GM12865 (cell line): ENCODE measurements at regions not wholly inside any gene's neighbourhood (a gene's known extent, or its start where the extent isn't known, plus 50 kb on each side); places are given as distances from the start of the nearest gene placed in this dataset.

Experiments used
- DNase-seq: peaks from one replicate; pipeline ENCODE4 v3.0.0; 2010; ENCODE audit warnings: low read depth
- H3K4me3 ChIP-seq: 2 replicates; pipeline ENCODE4 v1.5.1; 2011; ENCODE audit warnings: mild to moderate bottlenecking, low read depth, low read length, control low read depth
- TF ChIP-seq, protein P1 (sequence below): IDR thresholded peaks from 2 replicates; pipeline ENCODE4 v1.5.1; 2011; ENCODE audit warnings: low read length, control low read depth, low read depth, inconsistent platforms; ENCODE audit not compliant: insufficient read depth; ENCODE audit errors: missing control alignments

DNA sequence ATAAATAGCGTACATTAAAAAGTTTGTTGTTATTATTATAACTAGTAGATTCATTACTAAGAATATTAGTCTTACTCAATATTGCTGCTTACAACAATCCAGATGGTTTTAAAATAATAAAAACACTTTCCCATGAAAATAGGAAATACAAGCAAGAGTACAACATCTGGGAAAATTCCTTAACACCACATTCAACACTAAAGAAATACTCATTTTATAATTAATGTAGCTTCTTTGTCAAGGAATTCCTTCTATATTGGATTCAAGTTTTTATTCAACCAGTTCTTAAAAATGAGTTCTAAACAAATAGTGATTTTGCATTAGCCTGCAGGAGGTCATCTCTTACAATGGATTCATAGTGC, 650.3 kb upstream of the SLC35B3 start:
- TF ChIP-seq, protein P1, sequence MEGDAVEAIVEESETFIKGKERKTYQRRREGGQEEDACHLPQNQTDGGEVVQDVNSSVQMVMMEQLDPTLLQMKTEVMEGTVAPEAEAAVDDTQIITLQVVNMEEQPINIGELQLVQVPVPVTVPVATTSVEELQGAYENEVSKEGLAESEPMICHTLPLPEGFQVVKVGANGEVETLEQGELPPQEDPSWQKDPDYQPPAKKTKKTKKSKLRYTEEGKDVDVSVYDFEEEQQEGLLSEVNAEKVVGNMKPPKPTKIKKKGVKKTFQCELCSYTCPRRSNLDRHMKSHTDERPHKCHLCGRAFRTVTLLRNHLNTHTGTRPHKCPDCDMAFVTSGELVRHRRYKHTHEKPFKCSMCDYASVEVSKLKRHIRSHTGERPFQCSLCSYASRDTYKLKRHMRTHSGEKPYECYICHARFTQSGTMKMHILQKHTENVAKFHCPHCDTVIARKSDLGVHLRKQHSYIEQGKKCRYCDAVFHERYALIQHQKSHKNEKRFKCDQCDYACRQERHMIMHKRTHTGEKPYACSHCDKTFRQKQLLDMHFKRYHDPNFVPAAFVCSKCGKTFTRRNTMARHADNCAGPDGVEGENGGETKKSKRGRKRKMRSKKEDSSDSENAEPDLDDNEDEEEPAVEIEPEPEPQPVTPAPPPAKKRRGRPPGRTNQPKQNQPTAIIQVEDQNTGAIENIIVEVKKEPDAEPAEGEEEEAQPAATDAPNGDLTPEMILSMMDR = no peak
- no peak for DNase-seq
- H3K4me3 ChIP-seq = no peak overlapping the region

DNA sequence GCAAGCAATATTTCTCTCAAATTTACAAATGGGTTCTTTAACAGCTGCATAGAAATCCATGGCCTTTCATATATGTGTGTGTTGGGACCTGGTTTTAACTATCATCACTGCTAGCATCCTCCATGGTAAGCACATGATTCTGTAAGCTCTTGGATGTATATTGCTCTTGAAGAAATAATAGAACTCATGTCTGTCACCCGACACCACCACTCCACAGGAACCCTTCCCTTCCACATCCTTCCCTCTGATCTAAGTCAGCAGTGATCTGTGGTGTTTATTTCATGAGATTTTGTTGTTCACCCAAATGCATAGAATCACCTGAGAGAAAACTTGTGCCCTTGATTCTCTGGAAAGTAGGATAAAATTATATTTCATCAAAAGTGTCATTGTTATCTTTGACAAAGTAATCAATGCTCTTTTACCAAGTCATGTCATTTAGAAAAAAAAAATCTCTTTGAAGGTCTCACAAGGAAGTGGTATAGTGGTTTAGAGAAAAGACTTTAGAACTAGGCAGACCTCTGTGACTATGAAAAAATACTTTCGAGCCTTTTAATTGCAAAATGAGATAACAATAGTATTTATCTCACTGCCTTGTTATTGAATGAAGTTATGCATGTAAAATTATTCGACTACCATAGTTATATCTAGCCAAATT, 649.8 kb upstream of the SLC35B3 start:
- TF ChIP-seq, protein P1 = no peak
- DNase-seq = no peak
- no peak overlapping the region for H3K4me3 ChIP-seq

DNA sequence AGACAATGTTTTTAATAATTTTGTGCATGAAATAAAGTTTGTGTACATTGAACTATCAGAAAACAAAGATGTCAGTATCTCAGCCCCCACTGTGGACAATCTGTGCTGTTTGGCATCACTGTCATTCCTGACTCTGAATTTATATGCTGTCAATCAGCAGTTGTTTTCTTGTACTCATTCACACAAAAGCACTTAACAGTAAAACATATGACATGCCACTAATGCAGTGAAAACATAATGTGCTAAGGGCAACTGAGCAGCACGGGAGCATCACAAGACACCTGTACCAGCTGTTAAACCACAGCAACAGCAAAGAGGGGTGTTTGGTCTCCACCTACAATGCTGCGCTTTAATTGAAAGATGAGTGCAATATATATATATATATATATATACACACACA, 647.8 kb upstream of the SLC35B3 start:
- no peak for DNase-seq
- TF ChIP-seq, protein P1 = no peak
- no peak overlapping the region for H3K4me3 ChIP-seq

DNA sequence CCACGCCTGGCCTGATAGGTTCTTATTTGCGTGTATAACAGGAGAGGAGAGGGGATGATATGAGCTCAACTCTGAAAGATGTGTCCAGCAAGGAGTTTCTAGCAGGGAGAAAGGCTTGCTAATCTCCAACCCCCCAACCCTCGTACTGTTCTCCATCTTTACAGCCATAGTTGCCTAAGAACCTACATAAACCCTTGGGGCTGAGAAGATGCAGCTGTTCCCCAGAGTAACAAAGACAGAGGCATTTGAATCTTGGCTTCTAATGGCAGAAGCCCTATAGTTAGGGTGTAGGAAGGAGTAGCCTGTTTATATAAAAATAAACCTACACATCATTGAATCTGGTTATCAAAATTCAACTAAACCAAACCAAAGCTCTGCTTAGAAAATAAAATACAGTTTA, 631.4 kb upstream of the SLC35B3 start:
- H3K4me3 ChIP-seq = no peak overlapping the region
- DNase-seq = no peak
- TF ChIP-seq, protein P1 = no peak

DNA sequence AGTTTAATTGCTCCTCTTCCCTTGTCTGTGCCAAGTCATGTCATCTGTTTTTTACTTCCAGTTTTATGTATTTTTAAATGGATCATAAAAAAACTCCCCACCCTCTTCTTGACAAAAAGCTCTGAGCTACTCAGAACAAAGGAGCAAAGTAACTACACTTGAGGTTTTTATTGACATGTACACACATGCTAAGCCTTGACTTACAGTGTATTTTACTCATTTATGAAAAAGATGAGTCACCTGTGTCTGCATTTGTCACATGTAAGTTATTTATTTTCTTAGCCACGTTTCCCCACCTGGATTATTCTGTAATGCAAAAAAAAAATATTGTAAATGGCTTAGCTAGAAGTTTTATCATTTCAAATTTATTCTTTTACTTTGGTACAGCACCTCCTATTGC, 628.8 kb upstream of the SLC35B3 start:
- DNase-seq = no peak
- H3K4me3 ChIP-seq = no peak overlapping the region
- TF ChIP-seq, protein P1 = no peak

DNA sequence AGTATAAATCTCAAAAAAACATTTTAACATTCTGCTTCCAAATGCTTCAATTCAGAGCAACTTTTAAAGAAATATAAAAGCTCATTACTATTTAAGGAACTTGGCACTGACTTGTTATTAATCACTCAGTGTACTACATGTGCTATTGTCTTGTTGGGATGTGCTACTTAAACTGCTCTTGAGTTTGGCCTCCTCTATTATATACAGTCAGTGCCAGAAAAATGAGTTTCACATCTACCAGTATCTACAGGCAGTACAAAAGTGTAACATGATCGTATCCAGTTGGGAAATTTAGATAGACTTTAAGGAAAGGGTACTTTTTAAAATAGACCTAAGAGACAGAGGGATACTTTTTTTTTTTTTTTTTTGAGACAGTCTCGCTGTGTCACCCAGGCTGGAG, 627.3 kb upstream of the SLC35B3 start:
- DNase-seq = no peak
- TF ChIP-seq, protein P1 = no peak
- H3K4me3 ChIP-seq = no peak overlapping the region

DNA sequence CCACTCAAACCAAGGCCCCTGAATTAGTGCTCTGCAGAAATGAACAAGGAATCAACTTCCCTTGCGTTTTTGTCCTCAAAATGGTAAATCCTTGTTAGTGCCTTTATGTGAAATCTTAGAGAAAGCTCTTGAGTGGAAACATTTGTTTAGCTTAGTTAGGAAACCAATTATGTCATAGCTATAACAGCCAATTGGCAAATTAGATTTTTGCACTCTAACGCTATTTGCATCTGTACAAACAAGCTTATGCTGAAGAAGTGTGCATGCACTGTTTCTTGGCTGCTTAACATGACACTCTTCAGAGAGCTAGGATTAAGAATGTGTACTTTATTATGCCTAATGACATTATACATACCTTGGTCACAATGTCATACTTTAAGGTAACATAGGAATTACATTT, 622.6 kb upstream of the SLC35B3 start:
- H3K4me3 ChIP-seq = no peak overlapping the region
- DNase-seq = no peak
- TF ChIP-seq, protein P1 = no peak
